Muscle of leg (tissue), 3 donors: ENCODE measurements at regions not wholly inside any gene's neighbourhood (a gene's known extent, or its start where the extent isn't known, plus 50 kb on each side); places are given as distances from the start of the nearest gene placed in this dataset.

Experiments used
- DNase-seq: peaks from one replicate; pipeline ENCODE4 v3.0.0; 2013
- H3K27ac ChIP-seq: one replicate; pipeline ENCODE4 v1.5.1; 2013; ENCODE audit warnings: mild to moderate bottlenecking, low read length, control low read depth
- H3K27me3 ChIP-seq: one replicate; pipeline ENCODE4 v1.6.1; 2013; ENCODE audit warnings: low read length; ENCODE audit not compliant: control insufficient read depth, insufficient read depth
- H3K36me3 ChIP-seq: one replicate; pipeline ENCODE4 v1.6.1; 2013; ENCODE audit warnings: low read length; ENCODE audit not compliant: control insufficient read depth, insufficient read depth
- H3K4me1 ChIP-seq: one replicate; pipeline ENCODE4 v1.6.1; 2013; ENCODE audit warnings: low read length; ENCODE audit not compliant: control insufficient read depth, insufficient read depth
- H3K4me3 ChIP-seq: one replicate; pipeline ENCODE4 v1.5.1; 2013; ENCODE audit warnings: low read length, control low read depth
- H3K9me3 ChIP-seq: replicated peaks from 2 replicates; pipeline ENCODE4 v1.6.1; 2013; ENCODE audit warnings: low read depth, low read length; ENCODE audit not compliant: control insufficient read depth
- WGBS: methylation state at CpG from one replicate; pipeline ENCODE4 v1.1.5; 2013; ENCODE audit warnings: missing lambda C conversion rate; ENCODE audit not compliant: insufficient coverage; 5-methylcytosine and 5-hydroxymethylcytosine counted together

GRCh38 chr2:71822463-71822862 is 325.2 kb downstream of the CYP26B1 start:
- H3K27ac ChIP-seq: no peak overlapping the region
- peaks cover 4% of the 10 kb centered on the region for H3K9me3 ChIP-seq
- DNase-seq: no peak
- H3K4me1 ChIP-seq: no peaks in the 10 kb centered on the region
- no peak overlapping the region for H3K4me3 ChIP-seq
- H3K36me3 ChIP-seq: no peaks in the 10 kb centered on the region
- H3K27me3 ChIP-seq: no peaks in the 10 kb centered on the region

- Histone ChIP-seq H3K4me3 (no peak overlapping the region), H3K36me3 (no peaks in the 10 kb centered on the region)
- DNase-seq: no peak
These were observed 325.8 kb downstream of the CYP26B1 start for GRCh38 chr2:71821856-71822255.

DNA sequence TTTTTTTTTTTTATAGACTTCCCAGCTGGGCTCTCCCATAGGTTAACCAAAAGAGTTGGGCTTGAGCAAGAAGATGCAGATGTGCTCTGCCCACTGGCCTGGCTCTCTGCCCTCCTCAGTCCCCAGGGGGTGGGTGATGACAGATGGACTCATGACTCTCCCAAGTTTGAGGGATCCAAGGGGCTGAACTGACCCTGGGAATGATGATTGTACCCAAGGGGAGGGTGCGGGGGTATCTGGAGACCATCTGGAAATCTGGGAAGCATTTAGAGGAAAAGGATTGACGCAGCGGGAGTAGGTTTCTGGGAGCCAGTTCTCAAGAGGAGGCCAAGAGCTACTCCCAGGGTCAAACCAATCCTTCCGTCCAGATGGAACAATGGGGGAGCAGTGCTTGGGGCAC is 330.8 kb downstream of the CYP26B1 start:
- no peaks in the 10 kb centered on the region for H3K9me3 ChIP-seq
- no peak overlapping the region for H3K27ac ChIP-seq
- peaks cover 8% of the 10 kb centered on the region for H3K4me1 ChIP-seq
- WGBS: 67% methylated on average over 2 of the region's 4 CpGs
- H3K27me3 ChIP-seq: no peaks in the 10 kb centered on the region
- no peak for DNase-seq
- no peaks in the 10 kb centered on the region for H3K36me3 ChIP-seq
- H3K4me3 ChIP-seq: no peak overlapping the region

More at GRCh38 chr2:71821856-71822255, 325.8 kb downstream of the CYP26B1 start:
- peaks cover 4% of the 10 kb centered on the region for H3K9me3 ChIP-seq
- no peak overlapping the region for H3K27ac ChIP-seq
- no peaks in the 10 kb centered on the region for H3K27me3 ChIP-seq
- no peaks in the 10 kb centered on the region for H3K4me1 ChIP-seq

DNA sequence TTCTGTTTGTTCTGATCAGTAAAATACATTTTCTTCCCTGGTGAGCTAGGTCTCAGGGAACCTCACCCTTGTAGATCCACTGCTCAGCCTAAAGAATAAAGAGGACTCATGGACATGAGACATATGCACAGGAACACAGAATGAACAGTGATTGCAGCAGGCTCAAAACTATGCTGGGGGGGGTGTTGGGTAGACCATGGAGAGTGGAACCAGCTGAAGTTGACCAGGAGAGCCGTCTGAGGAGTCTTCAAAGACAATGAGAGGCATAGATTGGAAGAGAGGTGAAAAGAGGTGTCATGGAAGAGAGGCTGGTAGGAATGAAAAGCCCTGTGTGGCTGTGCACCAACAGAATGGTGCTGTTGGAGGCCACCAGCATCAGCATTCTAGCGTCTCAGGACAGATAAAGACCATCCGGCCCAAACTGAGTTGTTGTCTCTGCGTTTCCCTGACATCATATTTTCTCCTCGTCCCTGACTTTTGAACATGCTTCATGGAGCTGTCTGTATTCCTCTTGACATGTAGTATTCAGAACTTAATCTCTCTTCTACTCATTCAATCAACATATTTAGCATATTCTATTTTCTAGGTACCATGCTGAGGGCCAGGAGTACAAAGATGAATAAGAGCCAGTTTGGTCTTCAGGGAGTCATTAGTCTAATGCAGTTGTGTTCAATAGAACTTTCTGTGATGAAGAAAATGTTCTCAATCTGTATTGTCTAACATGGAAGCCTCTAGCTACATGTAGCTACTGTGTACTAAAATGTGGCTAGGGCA is 331.8 kb downstream of the CYP26B1 start:
- H3K27me3 ChIP-seq: no peaks in the 10 kb centered on the region
- no peak overlapping the region for H3K4me3 ChIP-seq
- no peak for DNase-seq
- WGBS: 91% methylated on average over 5 of the region's 5 CpGs
- peaks cover 8% of the 10 kb centered on the region for H3K4me1 ChIP-seq
- H3K27ac ChIP-seq: no peak overlapping the region
- H3K36me3 ChIP-seq: no peaks in the 10 kb centered on the region
- H3K9me3 ChIP-seq: no peaks in the 10 kb centered on the region

- H3K4me1 ChIP-seq: peaks cover 8% of the 10 kb centered on the region
- no peak overlapping the region for H3K4me3 ChIP-seq
- 75% methylated on average over 1 of the region's 2 CpGs for WGBS
- H3K27me3 ChIP-seq: no peaks in the 10 kb centered on the region
- H3K27ac ChIP-seq: no peak overlapping the region
- no peak for DNase-seq
- no peaks in the 10 kb centered on the region for H3K9me3 ChIP-seq
- H3K36me3 ChIP-seq: no peaks in the 10 kb centered on the region
These were observed 332.8 kb downstream of the CYP26B1 start for GRCh38 chr2:71814885-71815284.

- no peaks in the 10 kb centered on the region for H3K36me3 ChIP-seq
- H3K27ac ChIP-seq: no peak overlapping the region
- H3K4me1 ChIP-seq: peaks cover 13% of the 10 kb centered on the region
- 40% methylated on average over 1 of the region's 4 CpGs for WGBS
- no peaks in the 10 kb centered on the region for H3K9me3 ChIP-seq
- H3K4me3 ChIP-seq: no peak overlapping the region
- H3K27me3 ChIP-seq: no peaks in the 10 kb centered on the region
- DNase-seq: no peak
These were observed 333.7 kb downstream of the CYP26B1 start for GRCh38 chr2:71813807-71814470.

- no peak overlapping the region for H3K27ac ChIP-seq
- H3K9me3 ChIP-seq: no peaks in the 10 kb centered on the region
- no peak for DNase-seq
- H3K4me1 ChIP-seq: peaks cover 20% of the 10 kb centered on the region
- H3K4me3 ChIP-seq: no peak overlapping the region
- H3K36me3 ChIP-seq: no peaks in the 10 kb centered on the region
- no peaks in the 10 kb centered on the region for H3K27me3 ChIP-seq
- WGBS: 100% methylated on average over 2 of the region's 4 CpGs
These were observed 334.3 kb downstream of the CYP26B1 start for GRCh38 chr2:71813315-71813714.

DNA sequence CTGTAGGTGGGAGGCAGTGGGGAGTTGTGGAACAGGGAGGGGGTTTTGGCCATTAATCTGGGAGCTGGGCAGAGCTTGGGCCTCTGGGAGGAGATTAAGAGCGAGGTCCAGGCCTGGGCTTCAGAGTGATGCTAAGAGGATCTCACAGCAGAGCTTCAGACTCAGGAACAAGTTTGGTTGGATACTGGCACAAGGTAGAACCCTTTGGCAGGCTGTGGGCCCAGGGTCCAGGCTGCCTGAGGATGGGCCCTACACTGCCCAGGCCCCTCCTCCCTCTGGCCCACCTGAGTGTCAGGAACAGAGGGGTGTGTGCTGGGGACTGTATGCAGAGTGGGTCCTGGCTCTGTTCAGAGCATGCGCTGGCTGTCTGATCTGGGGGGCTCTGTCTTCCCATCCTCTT is 334.9 kb downstream of the CYP26B1 start:
- Histone ChIP-seq H3K27me3 (no peaks in the 10 kb centered on the region), H3K27ac (no peak overlapping the region), H3K36me3 (no peaks in the 10 kb centered on the region), H3K9me3 (no peaks in the 10 kb centered on the region), H3K4me1 (peaks cover 25% of the 10 kb centered on the region), H3K4me3 (no peak overlapping the region)
- DNase-seq: no peak
- WGBS: 100% methylated on average over 2 of the region's 2 CpGs

GRCh38 chr2:71811726-71812125 is 335.9 kb downstream of the CYP26B1 start:
- Histone ChIP-seq H3K4me3 (no peak overlapping the region), H3K27ac (no peak overlapping the region), H3K9me3 (no peaks in the 10 kb centered on the region), H3K36me3 (no peaks in the 10 kb centered on the region), H3K27me3 (no peaks in the 10 kb centered on the region), H3K4me1 (peaks cover 28% of the 10 kb centered on the region)
- no peak for DNase-seq
- WGBS: 96% methylated on average over 4 of the region's 4 CpGs

DNA sequence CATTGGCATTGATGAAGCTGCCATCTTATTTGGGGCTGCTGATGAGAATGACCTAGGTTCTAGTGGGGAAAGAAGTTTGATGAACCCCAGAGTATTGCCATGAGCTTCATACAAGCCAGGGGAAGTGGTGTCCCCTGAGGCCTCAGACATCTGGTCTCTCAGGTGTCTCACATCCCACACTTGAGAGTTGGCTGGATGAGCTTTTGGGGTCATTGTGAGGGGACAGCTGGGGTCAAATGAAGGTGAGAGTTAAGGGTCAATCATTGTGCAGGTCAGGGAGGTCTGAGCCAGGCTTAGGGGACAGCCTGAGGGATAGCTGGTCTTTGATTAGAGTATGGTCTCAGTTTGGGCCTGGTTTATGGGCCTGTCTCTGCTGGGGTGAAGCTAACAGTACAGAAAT is 336.5 kb downstream of the CYP26B1 start:
- no peaks in the 10 kb centered on the region for H3K27me3 ChIP-seq
- H3K4me3 ChIP-seq: no peak overlapping the region
- H3K27ac ChIP-seq: no peak overlapping the region
- peaks cover 28% of the 10 kb centered on the region for H3K4me1 ChIP-seq
- no peaks in the 10 kb centered on the region for H3K9me3 ChIP-seq
- no peaks in the 10 kb centered on the region for H3K36me3 ChIP-seq
- no peak for DNase-seq
